22Rv1 (cell line): ENCODE measurements at regions not wholly inside any gene's neighbourhood (a gene's known extent, or its start where the extent isn't known, plus 50 kb on each side); places are given as distances from the start of the nearest gene placed in this dataset.
"Not testable (repeated sequence)": the region's sequence is repeated elsewhere in the genome, so short reads cannot be mapped to it uniquely, and the experiment has no call there.

Experiments used
- H3K27ac ChIP-seq: fragments of 450-650 bp; 2 replicates; pipeline ENCODE4 v1.5.1; 2017

DNA sequence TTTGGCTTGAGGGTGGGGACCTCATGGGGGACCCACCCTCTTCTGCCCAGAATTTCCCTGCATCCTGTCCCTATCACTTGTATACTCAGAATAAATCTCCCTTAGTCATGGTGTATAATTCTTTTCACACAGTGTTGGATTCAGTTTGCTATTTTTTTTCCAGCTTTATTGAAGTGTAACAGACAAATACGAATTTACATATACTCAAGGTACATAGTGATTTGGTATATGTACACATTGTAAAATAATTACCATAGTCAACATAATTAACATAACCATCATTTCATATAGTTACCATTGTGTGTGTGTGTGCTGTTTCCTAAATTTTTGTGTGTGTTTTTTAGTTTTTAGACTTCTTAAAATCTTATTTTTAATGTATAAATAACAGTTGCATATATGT, 269.9 kb downstream of the CNTNAP3 start:
- H3K27ac ChIP-seq: not testable (repeated sequence)

DNA sequence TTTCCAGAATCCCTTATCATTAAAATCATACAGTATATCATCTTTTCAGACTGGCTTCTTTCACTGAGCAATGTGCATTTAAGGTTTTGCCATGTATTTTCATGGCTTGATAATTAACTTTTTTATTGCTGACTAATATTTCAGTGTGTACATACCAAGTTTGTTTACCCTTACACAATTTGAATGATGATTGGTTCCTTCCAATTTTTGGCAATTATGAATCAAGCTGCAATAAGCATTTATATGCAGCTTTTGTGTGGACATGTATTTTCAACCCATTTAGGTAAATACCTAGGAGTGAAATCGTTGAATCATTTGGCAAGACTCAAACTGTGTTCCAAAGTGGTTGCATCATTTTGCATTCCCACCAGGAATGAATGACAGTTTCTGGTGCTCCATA, 272.8 kb downstream of the CNTNAP3 start:
- peak overlapping the region; percentile 42 for H3K27ac ChIP-seq

DNA sequence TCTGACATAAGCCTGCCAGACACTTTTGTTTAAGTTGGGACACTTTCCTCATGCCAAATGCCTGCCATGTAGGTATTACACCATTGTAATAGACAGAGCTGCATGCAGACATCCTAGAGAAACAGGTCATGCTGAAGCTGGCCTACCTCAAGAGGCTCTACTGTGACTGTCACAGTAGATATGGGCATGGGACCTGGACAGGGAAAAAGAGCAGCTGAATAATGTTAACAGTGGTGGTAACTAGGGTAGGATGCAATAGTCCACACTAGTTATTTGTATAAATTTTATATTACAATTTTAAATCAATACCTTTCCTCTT, 273.2 kb downstream of the CNTNAP3 start:
- not testable (repeated sequence) for H3K27ac ChIP-seq

DNA sequence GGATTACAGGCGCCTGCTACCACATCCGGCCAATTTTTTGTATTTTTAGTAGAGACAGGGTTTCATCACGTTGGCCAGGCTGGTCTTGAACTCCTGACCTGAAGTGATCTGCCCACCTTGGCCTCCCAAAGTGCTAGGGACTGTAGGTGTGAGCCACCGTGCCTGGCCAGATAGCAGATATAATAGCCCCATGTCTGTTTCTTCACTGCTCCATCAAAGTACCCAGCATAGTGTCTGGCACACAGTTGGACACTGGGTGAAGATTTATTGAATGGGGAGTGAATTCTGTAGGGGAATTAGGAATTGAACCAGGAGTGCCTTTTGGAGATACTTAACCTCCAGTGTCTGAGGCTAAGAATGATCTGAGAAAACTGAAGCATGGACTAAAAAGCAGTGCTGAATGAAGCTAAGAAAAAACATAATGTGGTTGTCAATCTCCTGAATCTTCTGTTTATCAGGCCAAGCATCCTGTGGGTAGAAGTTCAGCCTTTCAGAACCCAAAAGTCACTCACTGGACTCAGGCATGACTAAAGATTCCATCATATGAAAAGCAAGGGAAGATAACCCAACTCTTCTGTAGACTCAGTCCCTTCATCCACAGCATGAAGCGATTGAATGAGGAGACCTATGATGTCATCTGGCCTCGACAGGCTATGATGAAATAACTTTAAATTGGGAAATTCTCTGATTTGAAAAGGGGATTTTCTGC, 273.7 kb downstream of the CNTNAP3 start:
- H3K27ac ChIP-seq: not testable (repeated sequence)

DNA sequence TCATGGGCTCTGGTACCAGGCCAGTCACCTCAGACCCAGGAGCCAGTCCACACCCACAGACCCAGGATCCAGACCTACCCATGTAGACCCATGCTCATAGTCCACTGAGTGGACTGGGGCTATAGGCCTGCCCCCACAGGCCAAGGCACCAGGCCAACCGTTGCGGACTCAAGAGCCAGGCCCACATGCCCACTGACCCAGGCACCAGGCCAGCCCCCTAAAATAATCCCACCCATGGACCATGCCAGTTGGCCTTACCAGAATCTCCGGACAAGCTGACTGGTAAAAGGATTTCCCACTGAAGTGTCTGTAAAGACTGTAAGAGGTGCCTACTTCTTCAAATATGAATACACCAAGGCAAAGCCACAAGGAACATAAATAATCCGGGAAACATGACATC, 278.2 kb downstream of the CNTNAP3 start:
- not testable (repeated sequence) for H3K27ac ChIP-seq

DNA sequence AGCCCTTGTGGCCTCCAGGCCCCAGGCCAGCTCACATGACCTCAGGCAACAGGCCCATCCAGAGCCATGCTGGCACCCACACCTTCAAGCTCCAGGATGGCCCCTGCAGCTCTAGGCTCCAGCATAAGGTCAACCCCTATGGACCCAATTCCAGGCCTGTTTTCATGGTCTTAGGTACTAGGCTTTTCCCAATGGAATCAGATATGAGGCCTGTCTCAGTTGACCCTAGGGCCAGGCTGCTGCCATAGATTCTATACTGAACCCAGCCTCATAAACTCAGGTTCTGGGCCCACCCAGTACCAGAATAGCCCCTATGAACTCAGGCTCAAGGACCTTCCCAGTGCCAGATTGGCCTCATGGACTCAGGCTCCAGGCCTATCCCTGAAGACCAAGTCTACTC, 278.6 kb downstream of the CNTNAP3 start:
- not testable (repeated sequence) for H3K27ac ChIP-seq

DNA sequence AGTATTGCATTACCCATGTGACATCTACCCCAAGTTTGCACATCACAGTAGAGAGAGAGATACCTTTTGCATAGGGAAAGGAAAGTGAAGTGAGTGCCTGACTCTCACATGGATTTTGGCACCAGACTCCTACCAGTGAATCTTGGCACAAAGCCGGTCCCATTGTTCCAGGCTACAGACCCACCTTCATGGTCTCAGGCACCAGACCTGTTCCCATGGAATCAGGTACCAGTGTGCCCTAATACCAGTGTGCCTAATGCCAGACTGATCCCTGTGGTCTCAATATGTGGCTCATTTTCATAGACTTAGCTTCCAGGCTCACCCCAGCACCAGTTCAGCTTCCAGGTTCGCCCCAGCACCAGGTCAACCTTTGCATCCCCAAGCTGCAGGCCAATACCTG, 279.1 kb downstream of the CNTNAP3 start:
- H3K27ac ChIP-seq: not testable (repeated sequence)

DNA sequence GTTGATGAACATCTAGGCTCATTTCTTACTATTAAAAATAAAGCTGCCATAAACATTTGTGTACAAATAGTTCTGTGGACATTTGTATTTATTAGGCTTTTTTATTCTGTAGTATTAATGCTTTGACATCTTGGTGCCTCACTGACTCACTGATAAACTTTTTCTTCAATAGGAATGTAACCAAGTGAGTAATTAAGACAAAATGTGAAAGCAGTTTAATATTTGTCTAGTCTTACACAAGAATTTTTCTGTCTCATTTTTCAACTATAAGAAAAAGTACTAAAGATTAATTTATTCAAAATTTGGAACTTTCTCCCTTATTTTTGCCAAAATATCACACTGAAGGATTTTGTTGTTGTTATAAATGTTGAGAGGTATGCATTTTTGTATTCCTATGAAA, 282.2 kb downstream of the CNTNAP3 start:
- H3K27ac ChIP-seq: not testable (repeated sequence)

DNA sequence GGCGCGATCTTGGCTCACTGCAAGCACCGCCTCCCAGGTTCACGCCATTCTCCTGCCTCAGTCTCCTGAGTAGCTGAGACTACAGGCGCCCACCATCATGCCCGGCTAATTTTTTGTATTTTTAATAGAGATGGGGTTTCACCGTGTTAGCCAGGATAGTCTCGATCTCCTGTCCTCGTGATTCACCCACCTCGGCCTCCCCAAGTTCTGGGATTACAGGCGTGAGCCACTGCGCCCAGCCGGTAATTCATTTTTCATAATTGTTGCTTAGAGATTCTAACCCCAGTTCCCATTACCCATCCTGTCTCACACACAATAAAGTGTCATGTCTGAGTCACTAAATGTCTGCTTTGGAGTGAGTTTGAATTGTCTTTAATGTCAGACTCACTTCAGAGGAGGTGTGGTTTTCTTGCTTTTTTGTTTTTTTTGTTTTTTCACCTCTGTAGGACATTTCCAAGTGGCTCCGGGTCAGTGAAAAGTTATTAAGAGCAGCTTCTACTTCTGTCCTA, 281.2 kb upstream of the FAM240B start:
- not testable (repeated sequence) for H3K27ac ChIP-seq

DNA sequence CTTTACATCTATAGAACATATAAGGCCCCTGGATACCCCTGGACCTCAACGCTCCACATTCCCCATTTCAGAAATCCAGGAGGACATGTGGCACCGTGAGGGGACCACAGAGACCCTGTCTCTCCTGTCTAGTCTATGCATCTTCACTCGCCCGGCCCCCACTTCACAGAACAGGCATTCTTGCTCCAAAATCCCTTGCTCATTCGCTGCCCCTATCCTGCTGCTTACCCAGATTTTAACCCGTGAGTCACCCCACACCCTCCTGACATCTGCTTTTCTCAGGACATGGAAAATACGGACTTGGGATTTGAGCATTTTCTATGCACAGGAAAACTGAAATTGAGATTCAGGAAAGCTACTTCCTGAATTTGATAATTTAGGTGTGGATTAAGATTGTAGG, 279.3 kb upstream of the FAM240B start:
- not testable (repeated sequence) for H3K27ac ChIP-seq

DNA sequence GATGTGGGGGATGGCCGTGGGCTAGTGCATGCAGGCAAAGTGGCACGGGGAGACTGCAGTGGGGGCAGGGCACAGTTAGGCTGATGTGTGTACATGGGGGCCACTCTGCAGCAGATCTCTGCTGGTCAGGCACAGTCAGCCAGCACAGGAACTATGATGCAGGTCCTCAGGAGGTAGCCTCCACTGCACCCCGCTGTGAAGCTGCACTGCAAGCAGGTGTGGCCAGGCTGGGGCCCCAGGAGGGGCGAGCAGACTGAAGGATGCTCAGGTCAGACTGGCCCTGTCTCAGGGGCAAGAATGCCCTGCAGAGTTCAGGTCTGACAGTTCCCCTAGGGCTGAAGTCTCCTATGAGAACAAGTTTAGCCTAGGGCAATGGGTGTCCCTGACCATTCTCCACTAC, 273.8 kb upstream of the FAM240B start:
- H3K27ac ChIP-seq: not testable (repeated sequence)

DNA sequence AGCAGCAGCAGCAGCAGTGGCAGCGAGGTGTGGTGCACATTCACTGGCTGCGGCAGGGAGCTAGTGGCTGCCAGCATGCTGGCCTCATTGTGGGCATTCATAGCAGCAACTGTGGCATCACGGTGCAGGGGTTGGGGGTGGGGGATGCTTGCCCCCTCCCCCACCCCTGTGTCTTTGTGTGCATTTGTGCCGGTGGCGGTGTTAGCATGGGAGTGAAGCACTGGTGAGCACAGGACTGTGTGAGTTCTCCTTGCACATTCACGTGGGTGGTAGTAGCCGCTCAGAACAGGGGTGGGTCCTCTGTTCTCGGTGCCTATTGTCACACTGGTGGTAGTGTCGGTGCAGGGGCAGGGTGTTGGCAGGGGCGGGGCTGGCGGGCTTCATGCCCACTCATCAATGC, 273.2 kb upstream of the FAM240B start:
- not testable (repeated sequence) for H3K27ac ChIP-seq

DNA sequence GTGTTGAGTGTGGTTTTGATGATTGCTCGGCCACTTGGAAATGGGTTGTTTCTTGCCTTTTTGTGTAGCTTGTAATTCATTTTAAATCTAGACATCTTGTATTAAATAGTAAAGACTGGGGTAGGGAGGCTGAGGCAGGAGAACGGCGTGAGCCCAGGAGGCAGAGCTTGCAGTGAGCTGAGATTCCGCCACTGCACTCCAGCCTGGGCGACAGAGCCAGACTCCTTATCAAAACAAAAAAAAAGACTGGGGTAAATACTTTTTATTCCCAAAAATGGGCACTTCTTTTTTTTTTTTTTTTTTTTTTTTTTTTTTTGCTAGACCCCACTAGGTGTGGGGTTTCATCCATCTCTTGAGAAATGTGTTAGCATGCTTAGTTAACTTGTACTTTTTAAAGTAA, 258.8 kb upstream of the FAM240B start:
- not testable (repeated sequence) for H3K27ac ChIP-seq

DNA sequence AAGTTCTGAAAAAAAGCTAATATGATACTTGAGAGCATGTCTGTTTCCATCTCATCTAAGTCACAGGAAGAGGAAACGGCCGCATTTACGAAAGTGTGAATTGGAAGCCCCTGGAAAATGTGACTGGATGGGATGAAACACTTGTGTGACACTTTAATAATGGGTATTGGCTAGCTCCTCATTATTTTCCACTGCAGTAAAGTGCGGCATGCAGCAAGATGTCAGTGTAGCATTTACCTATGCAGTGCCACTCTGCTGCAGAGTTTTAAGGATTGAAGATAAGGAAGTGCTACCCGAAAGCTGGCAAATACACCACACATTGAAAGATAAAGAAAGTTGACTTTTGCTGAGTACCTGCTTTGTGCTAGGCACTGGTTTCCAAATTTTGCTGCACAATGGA, 249.5 kb upstream of the FAM240B start:
- H3K27ac ChIP-seq: not testable (repeated sequence)

DNA sequence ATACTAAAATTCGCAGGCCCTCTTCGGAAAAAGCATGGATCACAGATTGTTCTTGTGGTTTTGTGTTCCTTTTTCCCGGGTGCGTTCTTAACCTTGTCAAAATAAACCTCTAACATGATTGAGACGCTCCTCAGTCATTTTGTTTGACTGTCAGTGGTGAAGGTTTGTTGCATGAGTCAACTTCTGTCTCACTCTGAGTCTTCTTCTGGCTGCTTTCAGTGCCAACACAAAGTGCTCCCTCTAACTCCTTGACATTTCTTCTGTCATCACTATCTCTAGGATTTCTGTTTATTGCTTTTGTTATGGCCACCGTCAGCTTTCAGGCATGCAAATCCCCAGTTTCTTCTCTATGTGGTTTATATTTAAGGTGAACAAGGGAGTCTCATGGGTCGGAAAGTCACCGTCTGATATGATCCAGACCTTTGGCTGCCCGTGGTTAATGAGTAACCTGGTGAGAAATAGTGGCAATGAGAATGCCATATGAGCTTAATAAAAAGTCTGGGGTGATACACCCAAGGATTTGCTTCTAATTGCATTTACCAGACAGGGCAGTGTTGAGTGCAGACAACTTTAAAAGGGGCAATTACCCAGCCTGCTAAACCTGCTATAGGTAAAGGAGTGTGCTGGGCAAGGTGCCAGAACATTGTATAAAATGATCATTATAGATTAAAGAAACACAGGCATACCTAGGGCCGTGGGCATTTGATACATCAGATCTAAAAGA, 248.9 kb upstream of the FAM240B start:
- H3K27ac ChIP-seq: not testable (repeated sequence)

DNA sequence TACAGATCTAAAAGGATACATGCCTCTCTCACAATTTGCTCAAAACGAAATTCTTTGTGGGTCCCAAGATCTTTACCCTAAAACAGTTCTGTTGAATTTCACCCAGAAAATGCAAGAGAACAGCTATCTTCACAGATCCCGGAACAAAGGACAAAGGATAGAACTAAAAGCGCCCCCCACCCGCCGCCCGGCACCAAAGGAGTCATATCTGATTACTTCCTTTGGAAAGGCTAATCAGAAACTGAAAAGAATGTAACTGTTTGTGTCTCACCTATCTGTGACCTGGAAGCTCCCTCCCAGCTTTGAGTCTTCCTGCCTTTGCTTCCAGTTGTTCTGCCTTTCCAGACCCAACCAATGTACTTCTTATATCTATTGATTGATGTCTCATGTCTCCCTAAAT, 247.9 kb upstream of the FAM240B start:
- H3K27ac ChIP-seq: not testable (repeated sequence)

DNA sequence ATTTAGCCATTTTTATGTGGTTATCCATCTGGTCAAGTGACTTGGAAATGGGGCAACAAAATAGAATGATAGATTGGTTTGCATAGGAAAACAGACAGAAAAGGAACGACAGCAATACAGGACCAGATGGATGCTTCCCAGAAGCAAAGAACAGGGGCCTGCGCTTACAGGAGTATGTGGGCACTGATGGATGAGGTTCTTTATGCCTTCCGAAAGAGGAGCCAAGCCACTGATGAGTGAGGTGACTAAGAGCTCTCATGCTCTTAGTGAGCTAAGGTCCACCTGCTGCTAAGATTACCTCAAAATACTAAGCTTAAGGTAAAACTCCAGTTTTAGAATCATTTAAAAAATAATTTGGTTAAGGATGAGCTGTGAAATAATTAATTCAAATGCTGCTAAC, 247.4 kb upstream of the FAM240B start:
- not testable (repeated sequence) for H3K27ac ChIP-seq

DNA sequence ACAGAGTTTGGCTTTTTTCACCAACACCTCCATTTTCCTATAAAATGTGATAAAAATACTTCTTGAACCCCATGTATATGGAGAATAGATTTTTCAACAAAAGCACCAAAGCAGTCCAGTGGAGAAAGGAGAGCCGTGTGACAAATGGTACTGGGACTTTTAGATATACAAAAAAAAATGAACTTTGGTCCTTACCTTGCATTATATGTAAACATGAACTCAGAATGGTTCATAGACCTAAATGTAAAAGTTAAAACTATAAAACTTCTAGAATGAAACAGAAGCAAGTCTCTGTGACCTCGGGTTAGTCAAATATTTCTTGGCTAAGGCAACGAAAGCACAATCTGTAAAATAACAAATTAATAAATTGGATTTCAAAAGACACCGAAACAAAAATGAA, 239.9 kb upstream of the FAM240B start:
- H3K27ac ChIP-seq: not testable (repeated sequence)

DNA sequence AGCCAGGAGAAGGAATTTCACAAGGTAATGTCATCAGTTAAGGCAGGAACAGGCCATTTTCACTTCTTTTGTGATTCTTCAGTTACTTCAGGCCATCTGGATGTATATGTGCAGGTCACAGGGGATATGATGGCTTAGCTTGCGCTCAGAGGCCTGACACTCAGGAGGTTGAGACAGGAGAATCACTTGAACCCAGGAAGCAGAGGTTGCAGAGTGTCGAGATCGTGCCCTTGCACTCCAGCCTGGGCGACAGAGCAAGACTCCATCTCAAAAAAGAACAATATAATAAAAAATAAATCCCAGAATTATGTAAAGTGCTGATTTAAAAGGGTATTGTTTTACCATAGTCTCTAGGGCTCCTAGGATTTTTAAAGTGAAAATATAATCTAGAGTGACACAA, 235.9 kb upstream of the FAM240B start:
- not testable (repeated sequence) for H3K27ac ChIP-seq

DNA sequence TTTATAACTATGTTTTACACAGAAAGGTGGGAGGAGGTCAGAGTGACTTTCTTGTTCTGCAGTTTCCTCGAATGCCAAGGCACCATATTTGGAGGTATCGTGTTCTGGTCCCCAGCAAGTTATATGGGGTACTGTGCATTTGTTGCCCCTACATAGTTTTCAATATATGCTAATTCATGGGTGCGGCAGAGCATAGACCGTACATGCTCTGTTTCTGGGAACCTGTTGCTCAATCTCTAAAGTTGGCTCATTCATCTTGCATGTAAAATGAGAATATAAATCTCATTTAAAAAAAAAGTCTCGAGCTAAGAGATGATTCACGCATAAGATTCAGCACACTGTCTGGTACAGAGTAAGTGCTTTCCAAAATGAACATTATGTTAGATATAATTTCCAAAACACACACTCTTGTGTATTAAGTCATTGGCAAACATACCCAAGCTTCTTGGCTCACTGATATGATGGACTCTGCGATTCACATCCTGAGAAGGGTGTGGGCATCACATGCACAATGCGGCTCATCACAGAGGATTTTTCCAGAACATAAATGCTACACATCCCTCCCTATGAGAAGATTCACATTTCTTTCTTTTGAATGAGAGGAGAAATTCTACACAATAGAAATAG, 232.9 kb upstream of the FAM240B start:
- not testable (repeated sequence) for H3K27ac ChIP-seq

DNA sequence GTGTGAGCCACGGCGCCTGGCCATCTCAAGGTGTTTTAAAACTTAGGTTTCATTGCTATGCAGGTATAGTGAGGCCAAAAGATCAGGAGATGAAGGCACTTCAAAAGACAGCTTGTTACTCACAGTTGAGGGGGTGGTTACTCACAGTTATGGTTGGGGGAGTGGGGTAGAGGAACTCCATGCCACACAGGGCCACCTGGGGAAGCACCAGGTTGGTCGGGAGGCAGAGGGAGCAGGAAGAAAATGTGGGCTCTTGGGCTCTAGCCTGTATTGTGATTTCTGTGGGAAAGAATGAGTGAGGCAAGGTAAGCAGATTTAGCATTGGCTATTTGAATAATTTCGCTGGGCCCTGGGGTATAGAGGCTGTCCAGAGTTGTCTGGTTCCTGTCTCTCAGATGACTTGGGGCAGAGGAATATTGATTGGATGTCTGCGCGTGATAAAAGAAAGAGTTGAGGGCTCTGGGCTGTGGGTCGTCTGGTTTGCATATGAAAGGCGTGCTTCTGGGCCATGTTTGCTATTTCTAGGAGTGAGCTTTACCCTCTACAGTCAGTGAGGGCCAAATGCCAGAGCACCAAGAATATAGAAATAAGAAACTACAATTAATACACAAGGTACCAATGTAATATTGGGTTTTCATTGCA, 226.1 kb upstream of the FAM240B start:
- not testable (repeated sequence) for H3K27ac ChIP-seq

DNA sequence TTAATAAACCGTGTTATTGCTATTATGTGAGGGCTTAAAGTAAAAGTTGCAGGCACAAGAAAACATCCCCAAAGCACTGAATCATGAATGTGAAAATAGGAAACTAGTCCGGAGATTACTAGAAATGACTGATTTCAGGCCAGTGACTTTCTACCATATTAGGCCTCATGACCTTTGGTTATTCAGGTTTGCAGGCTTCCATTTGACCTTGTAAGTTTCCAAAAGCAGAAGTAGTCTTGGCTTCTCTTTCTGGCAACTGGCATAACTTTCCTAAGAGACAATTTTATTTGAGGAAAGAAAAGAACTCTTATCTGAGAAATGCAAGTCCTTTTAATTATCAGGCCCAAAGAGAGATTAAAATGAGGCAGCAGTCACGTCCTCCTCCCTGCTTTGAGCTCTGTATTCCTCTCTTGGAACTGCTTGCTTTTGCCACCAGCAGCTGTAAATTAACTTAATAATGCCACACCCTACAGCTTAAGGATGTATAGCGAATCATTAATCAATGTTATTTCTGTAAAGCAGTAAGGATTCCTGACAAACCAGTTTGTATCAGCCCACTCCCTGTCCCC, 225.0 kb upstream of the FAM240B start:
- H3K27ac ChIP-seq: not testable (repeated sequence)

DNA sequence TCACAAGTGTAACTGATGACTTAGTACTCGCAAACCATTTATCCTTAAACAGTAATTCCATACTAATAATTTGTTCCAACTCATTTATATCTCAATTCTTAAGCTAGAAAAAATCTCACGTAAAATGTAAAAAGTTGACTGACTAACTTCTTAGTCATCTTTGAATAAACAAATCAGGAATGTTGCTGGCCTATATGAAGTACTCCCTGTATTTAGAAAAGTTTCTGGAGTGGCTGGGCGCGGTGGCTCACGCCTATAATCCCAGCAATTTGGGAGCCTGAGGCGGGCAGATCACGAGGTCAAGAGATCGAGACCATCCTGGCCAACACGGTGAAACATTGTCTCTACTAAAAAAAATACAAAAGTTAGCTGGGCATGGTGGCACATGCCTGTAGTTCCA, 220.6 kb upstream of the FAM240B start:
- H3K27ac ChIP-seq: not testable (repeated sequence)
